SU-DHL-6 (cell line): ENCODE measurements at regions not wholly inside any gene's neighbourhood (a gene's known extent, or its start where the extent isn't known, plus 50 kb on each side); places are given as distances from the start of the nearest gene placed in this dataset.
"Not testable (repeated sequence)": the region's sequence is repeated elsewhere in the genome, so short reads cannot be mapped to it uniquely, and the experiment has no call there.

ENCODE experiments used
- H2AFZ ChIP-seq: fragments of 200-600 bp; sonication (generic); 2 replicates; pipeline ENCODE4 v1.6.1; 2014; ENCODE audit warnings: low read depth, mild to moderate bottlenecking, moderate library complexity, mixed read lengths, antibody characterized with exemption, low read length; ENCODE audit not compliant: severe bottlenecking
- H3F3A ChIP-seq: fragments of 200-600 bp; shearing (Covaris generic); 2 replicates; pipeline ENCODE4 v1.6.0; 2016; ENCODE audit warnings: antibody characterized with exemption, mild to moderate bottlenecking; ENCODE audit not compliant: insufficient read depth
- H3K27ac ChIP-seq: fragments of 200-600 bp; sonication (generic); 2 replicates; pipeline ENCODE4 v1.5.1; 2016; ENCODE audit warnings: low read depth, mild to moderate bottlenecking, low read length, moderate library complexity, mixed read lengths
- H3K27me3 ChIP-seq: fragments of 200-600 bp; sonication (generic), shearing (Covaris generic); 2 replicates; pipeline ENCODE4 v1.6.0; 2014; ENCODE audit warnings: mild to moderate bottlenecking, low read length
- H3K36me3 ChIP-seq: fragments of 200-600 bp; sonication (generic); 2 replicates; pipeline ENCODE4 v1.6.1; 2014; ENCODE audit warnings: mild to moderate bottlenecking, low read length, mixed read lengths
- H3K4me2 ChIP-seq: fragments of 300-600, 200-600 bp; shearing (Covaris generic), sonication (generic); 2 replicates; pipeline ENCODE4 v1.6.0; 2014; ENCODE audit warnings: low read length, low read depth, mild to moderate bottlenecking; ENCODE audit not compliant: poor library complexity, severe bottlenecking
- H3K4me3 ChIP-seq: fragments of 200-600 bp; sonication (generic); 2 replicates; pipeline ENCODE4 v1.5.1; 2014; ENCODE audit warnings: antibody characterized with exemption, low read length, mild to moderate bottlenecking, mixed read lengths; ENCODE audit not compliant: insufficient read depth, poor library complexity, severe bottlenecking
- H3K79me2 ChIP-seq: fragments of 200-600 bp; sonication (generic); 2 replicates; pipeline ENCODE4 v1.6.1; 2014; ENCODE audit warnings: mild to moderate bottlenecking, low read length, moderate library complexity; ENCODE audit not compliant: insufficient read depth
- H3K9ac ChIP-seq: fragments of 200-600 bp; sonication (generic); 2 replicates; pipeline ENCODE4 v1.7.0; 2014; ENCODE audit warnings: mild to moderate bottlenecking, low read length
- H3K9me2 ChIP-seq: fragments of 200-600 bp; sonication (generic); replicated peaks from 2 replicates; pipeline ENCODE4 v1.6.1; 2014; ENCODE audit warnings: low read length; ENCODE audit not compliant: insufficient read depth
- H3K9me3 ChIP-seq: fragments of 200-600 bp; sonication (generic); 2 replicates; pipeline ENCODE4 v1.6.1; 2014; ENCODE audit warnings: low read length, mixed read lengths; ENCODE audit not compliant: insufficient read depth
- H4K20me1 ChIP-seq: fragments of 200-600 bp; sonication (generic); 2 replicates; pipeline ENCODE4 v1.6.1; 2014; ENCODE audit warnings: low read depth, mild to moderate bottlenecking, antibody characterized with exemption, low read length, moderate library complexity, mixed read lengths
- EZH2phosphoT487 ChIP-seq: fragments of 200-600 bp; sonication (generic), shearing (Covaris generic); conservative IDR thresholded peaks from 2 replicates; pipeline ENCODE4 v1.6.1; 2018; ENCODE audit warnings: mild to moderate bottlenecking, antibody characterized with exemption, low read length, moderate library complexity, mixed read lengths
- TF ChIP-seq, protein P1 (sequence below): fragments of 200-600 bp; sonication (generic); IDR thresholded peaks from one replicate; pipeline ENCODE4 v1.5.1; 2017; ENCODE audit warnings: antibody characterized with exemption, mild to moderate bottlenecking, low read length, moderate library complexity; ENCODE audit not compliant: insufficient read depth, poor library complexity, severe bottlenecking

DNA sequence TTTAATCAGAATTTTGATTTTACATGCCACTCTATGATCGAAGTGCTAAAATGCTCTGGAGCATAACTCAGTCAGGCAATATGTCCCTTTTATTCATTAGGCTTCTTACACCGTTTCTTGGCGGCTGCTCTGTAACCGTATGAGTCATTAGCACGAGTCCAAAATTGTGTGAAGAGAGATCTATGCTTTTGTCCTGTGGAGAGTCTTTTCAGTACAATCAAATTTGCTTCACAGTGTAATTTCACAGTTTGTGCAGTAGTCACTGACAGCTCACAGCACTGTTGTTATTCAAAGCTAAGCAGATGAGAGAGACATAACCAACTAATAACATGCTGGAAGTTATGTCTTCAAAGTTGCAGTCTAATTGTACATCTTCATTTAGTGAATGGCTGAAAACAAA, 167.8 kb downstream of the PCDH10 start:
- H3K4me2 ChIP-seq, result no peak overlapping the region
- H3K9me2 ChIP-seq, result no peaks in the 10 kb centered on the region
- H4K20me1 ChIP-seq, result no peaks in the 10 kb centered on the region
- no peaks in the 10 kb centered on the region for H3K36me3 ChIP-seq
- no peaks in the 10 kb centered on the region for H3F3A ChIP-seq
- H3K79me2 ChIP-seq, result no peaks in the 10 kb centered on the region
- no peak overlapping the region for H2AFZ ChIP-seq
- no peak overlapping the region for H3K9ac ChIP-seq
- H3K9me3 ChIP-seq, result no peaks in the 10 kb centered on the region
- TF ChIP-seq, protein P1, sequence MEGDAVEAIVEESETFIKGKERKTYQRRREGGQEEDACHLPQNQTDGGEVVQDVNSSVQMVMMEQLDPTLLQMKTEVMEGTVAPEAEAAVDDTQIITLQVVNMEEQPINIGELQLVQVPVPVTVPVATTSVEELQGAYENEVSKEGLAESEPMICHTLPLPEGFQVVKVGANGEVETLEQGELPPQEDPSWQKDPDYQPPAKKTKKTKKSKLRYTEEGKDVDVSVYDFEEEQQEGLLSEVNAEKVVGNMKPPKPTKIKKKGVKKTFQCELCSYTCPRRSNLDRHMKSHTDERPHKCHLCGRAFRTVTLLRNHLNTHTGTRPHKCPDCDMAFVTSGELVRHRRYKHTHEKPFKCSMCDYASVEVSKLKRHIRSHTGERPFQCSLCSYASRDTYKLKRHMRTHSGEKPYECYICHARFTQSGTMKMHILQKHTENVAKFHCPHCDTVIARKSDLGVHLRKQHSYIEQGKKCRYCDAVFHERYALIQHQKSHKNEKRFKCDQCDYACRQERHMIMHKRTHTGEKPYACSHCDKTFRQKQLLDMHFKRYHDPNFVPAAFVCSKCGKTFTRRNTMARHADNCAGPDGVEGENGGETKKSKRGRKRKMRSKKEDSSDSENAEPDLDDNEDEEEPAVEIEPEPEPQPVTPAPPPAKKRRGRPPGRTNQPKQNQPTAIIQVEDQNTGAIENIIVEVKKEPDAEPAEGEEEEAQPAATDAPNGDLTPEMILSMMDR, result no peak
- TF ChIP-seq EZH2phosphoT487, result no peak
- H3K27me3 ChIP-seq, result no peaks in the 10 kb centered on the region
- H3K27ac ChIP-seq, result no peak overlapping the region
- H3K4me3 ChIP-seq, result no peak overlapping the region

DNA sequence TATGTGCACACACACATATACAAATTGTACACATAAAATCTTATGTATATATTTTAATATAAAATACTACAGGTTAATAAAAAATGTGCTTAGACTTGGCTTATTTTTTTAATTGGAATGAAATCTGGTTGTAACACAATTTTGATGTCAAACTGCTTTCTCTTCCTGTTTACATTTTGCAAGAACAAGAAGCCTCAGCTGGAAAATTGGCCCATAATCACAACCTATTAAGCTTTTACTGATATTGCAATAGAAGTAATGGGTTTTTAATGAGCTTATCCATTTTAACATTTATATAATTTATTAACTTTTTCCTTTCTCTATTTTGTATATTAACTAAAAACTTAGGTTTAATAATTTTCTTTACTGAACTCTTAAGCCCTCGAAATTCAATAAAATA, 165.9 kb downstream of the PCDH10 start:
- H4K20me1 ChIP-seq, result no peaks in the 10 kb centered on the region
- H3K36me3 ChIP-seq, result no peaks in the 10 kb centered on the region
- H3K4me3 ChIP-seq, result no peak overlapping the region
- H3K27me3 ChIP-seq, result no peaks in the 10 kb centered on the region
- no peaks in the 10 kb centered on the region for H3K79me2 ChIP-seq
- H3F3A ChIP-seq, result no peaks in the 10 kb centered on the region
- no peak overlapping the region for H3K9ac ChIP-seq
- H3K9me3 ChIP-seq, result no peaks in the 10 kb centered on the region
- H3K4me2 ChIP-seq, result no peak overlapping the region
- H3K27ac ChIP-seq, result no peak overlapping the region
- no peaks in the 10 kb centered on the region for H3K9me2 ChIP-seq
- H2AFZ ChIP-seq, result no peak overlapping the region
- no peak for TF ChIP-seq EZH2phosphoT487
- TF ChIP-seq, protein P1, result no peak

DNA sequence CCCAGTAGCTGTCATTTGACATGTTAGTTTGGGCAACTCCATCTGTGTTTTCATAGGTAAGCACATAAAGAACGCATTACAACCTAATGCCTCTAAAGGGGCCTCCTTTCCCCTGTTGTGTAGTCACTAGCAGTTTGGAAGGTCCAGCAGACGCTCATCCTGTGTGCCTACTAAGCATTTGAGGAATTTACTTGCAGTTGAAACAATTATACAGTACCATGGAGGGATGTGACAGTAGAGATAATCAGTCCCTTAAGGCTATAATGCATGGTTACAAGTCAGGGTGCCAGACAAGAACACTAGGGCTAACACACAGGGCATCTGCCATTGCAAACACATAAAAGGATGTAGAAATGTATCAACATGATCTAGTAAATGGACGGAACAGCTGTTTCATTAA, 138.3 kb downstream of the PCDH10 start:
- Histone ChIP-seq H3K27me3 (no peaks in the 10 kb centered on the region), H3K9me3 (no peaks in the 10 kb centered on the region), H3K4me2 (no peak overlapping the region), H3K4me3 (no peak overlapping the region), H3F3A (no peaks in the 10 kb centered on the region), H3K9ac (no peak overlapping the region), H3K27ac (no peak overlapping the region), H3K9me2 (no peaks in the 10 kb centered on the region), H3K36me3 (no peaks in the 10 kb centered on the region), H3K79me2 (no peaks in the 10 kb centered on the region), H4K20me1 (no peaks in the 10 kb centered on the region), H2AFZ (peak overlapping the region; percentile 54)
- no peak for TF ChIP-seq EZH2phosphoT487
- TF ChIP-seq, protein P1, result no peak

DNA sequence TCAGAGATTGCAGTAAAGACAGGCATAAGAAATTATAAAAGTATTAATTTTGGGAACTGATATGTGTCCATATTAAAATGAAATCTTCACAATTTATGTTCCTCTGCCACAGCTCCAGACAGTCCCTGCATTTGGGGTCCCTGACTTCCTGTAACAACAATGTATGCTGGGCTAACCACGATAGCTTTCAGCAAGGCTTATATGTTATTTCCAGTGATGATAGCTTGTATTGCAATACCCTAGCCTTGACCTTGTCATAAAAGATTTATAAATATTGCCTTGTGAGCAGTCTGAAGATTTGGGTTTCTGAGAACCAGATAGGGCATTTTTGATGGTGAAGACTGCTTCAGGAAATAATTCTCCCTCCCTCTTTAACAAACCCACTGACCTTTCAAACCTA, 129.5 kb downstream of the PCDH10 start:
- H3K4me3 ChIP-seq, result no peak overlapping the region
- H3K27me3 ChIP-seq, result no peaks in the 10 kb centered on the region
- no peaks in the 10 kb centered on the region for H4K20me1 ChIP-seq

DNA sequence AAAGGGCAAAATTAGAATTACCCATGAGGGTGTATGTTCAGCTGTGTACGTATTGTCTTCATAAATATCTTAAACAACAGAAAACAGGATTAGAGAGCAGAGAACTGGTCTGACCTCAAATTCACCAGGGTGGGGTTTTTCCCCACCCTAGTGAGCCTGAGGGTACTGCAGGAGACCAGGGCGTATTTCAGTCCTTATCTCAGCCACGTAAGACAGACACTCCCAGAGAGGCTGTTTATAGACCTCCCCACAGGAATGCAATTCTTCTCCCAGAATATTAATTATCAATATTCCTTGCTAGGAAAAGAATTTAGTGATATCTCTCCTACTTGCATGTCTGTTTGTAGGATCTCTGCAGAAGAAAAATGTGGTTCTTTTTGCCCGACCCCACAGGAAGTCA, 128.8 kb downstream of the PCDH10 start:
- not testable (repeated sequence) for H3K27me3 ChIP-seq, H3K36me3 ChIP-seq, H3F3A ChIP-seq, H3K4me2 ChIP-seq, H3K4me3 ChIP-seq, H3K9me3 ChIP-seq, H3K79me2 ChIP-seq, H3K27ac ChIP-seq, H3K9ac ChIP-seq, H3K9me2 ChIP-seq, H4K20me1 ChIP-seq, H2AFZ ChIP-seq

More for the DNA sequence above, 129.5 kb downstream of the PCDH10 start:
- Histone ChIP-seq H3K9ac (no peak overlapping the region), H3K4me2 (no peak overlapping the region), H2AFZ (no peak overlapping the region), H3K9me2 (no peaks in the 10 kb centered on the region), H3F3A (no peaks in the 10 kb centered on the region), H3K36me3 (no peaks in the 10 kb centered on the region), H3K9me3 (no peaks in the 10 kb centered on the region), H3K27ac (no peak overlapping the region), H3K79me2 (no peaks in the 10 kb centered on the region)
- TF ChIP-seq, protein P1, result no peak
- TF ChIP-seq EZH2phosphoT487, result no peak
